Heart left ventricle (tissue), 13 donors: ENCODE measurements at regions not wholly inside any gene's neighbourhood (a gene's known extent, or its start where the extent isn't known, plus 50 kb on each side); places are given as distances from the start of the nearest gene placed in this dataset.

Experiments used
- CTCF ChIP-seq, 12 donors: fragments of 200-600 bp; sonication (generic) in 4 of 12; IDR thresholded peaks; one replicate each; pipeline versions ENCODE4 v1.5.0 to v1.8.0; 2018 to 2022; ENCODE audit warnings: antibody characterized with exemption in 12 of 12, mild to moderate bottlenecking in 5 of 12
- POLR2A ChIP-seq, 2 donors: fragments of 450-650 bp; IDR thresholded peaks; one replicate each; pipeline ENCODE4 v1.6.1; 2017; ENCODE audit warnings: antibody characterized with exemption in 2 of 2, mild to moderate bottlenecking in 2 of 2, moderate library complexity in 2 of 2
- donor health status: ischemic (EF 13 %, LVEDD 7.1; RV severe dilation, severe dysfunction).
- donor health status: DM: no; HTN: yes; CAD: no.
- donor health status: DM: no; HTN: no; CAD: no.
- donor health status: ischemic (EF 25% LVEDD 6.9; RV normal size, moderate dysfunction).
- donor health status: ischemic (EF 25% LVEDD 5.7; RV mildly dilated, moderate dysfunction).
- donor health status: ischemic (EF 35%, LVEDD 5.7; RV mildly dilated, moderate dysfunction).
- donor health status: nonischemic (EF 11% LVEDD 7.7; RV severe dilation, severe dysfunction).
- donor health status: DM: yes; HTN: yes; CAD: no.
- donor health status: PGD.
- donor health status: ischemic (EF 29% LVEDD 5.4; RV normal size, mild dysfunction).
- donor health status: nonischemic (EF 23%, LVEDD 6.1; RV moderate dilation, normal function).

GRCh38 chr15:96109820-96110219 is 220.7 kb upstream of the NR2F2 start:
- TF ChIP-seq CTCF (IDR thresholded peaks at IDR 0.05) = no peak
- no peak for TF ChIP-seq POLR2A (IDR thresholded peaks at IDR 0.05)
